CD4-positive, alpha-beta T cell treated with Interleukin-17A for 1 hour (primary cell): ENCODE measurements at regions not wholly inside any gene's neighbourhood (a gene's known extent, or its start where the extent isn't known, plus 50 kb on each side); places are given as distances from the start of the nearest gene placed in this dataset.
A peak's percentile ranks its signal among the peaks of the same experiment; 100 is the strongest.

ENCODE experiments used
- DNase-seq: peaks from one replicate; pipeline ENCODE4 v3.0.0-alpha.2; 2020

DNA sequence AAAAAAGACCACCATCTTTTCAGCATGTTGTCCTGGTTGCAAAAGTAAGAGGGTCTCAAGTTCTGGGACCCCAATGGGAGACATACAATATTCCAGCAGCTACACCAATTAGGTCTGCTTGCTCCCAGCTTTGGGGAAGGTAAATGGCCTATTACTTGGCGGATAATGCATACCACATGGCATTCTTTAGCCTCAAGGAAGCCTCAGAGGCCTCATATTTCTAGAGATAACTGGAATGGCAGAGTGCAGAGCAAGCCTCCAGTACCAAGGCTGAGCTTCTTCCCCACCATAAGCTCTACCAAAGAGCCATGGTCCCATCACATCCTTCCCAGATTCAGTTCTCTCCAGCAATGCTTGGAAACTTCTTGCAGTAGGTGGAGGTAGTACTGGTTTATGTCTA is 493.8 kb downstream of the SHQ1 start:
- no peak for DNase-seq

DNA sequence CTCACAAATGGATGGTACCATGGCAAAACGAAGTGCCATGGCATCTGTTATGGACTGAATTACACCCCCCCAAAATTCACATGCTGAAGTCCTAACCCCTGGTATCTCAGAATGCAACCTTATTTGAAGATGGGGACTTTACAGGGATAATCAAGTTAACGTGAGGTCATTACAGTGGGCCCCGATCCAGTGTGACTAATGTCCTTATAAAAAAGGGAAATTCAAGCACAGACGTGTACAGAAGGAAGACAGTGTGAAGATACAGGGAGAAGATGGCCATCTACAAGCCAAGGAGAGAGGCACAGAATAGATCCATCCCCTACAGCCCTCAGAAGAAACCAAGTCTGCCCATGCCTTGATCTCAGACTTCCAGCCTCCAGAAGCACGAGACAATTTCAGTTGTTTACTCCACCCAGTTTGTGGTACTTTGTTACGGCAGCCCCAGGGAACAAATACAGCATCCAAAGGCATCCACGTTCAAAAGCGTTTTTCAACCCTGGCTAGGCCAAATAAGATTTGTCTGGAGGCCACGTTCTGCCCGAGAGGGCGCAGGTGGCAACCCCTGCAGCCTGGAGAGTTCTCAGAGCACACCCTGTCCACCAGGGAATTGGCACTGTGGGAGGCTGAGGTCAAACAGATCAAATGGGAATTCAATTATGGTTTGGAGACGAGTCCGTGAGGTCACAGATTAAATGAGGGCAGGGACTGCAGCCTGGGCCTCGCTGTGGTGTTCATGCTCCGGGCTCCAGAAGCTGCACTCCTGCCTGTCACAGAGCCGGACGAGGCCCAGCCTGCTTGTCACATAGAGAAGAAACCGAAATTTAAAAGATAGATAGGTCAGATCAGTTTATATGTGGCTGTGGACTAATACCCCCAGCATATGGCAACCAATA is 494.8 kb downstream of the SHQ1 start:
- DNase-seq, result no peak

DNA sequence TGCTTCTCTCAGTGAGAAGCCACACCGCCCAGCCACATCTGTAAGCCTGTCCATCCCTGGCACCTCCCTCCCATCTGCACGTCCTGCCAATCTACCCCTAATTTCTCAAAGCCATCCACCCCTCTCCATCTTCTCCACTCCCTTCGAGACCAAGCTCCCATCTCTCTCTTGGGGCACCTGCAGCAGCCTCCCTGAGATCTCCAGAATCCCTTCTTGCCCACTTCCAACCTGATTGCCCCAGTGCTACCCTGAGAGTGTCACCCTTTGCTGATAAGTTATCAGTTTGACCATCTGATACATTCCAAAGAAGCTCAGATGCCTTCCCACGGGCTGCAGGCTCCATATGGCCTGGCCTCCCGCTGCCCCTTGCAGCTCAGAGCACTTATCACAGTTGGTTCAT is 496.1 kb downstream of the SHQ1 start:
- no peak for DNase-seq

DNA sequence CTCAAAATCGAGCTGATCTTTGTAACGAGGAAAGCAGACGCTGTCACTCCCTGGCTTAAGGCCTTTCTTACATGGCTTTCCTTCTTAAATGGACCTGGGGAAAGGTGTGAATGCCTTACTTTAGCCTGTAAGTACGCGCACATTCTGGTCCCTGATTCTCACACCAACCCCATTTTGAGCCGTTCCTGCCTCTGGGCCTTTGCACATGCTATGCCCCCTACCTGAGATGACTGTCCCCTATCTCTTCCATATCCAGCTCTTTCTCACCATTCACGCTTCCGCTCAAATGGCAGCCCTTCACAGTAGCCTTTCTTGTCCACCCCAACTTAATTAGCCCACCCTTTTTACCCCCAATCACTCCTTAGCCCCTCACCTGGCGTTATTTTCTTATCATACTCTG is 496.7 kb downstream of the SHQ1 start:
- no peak for DNase-seq

DNA sequence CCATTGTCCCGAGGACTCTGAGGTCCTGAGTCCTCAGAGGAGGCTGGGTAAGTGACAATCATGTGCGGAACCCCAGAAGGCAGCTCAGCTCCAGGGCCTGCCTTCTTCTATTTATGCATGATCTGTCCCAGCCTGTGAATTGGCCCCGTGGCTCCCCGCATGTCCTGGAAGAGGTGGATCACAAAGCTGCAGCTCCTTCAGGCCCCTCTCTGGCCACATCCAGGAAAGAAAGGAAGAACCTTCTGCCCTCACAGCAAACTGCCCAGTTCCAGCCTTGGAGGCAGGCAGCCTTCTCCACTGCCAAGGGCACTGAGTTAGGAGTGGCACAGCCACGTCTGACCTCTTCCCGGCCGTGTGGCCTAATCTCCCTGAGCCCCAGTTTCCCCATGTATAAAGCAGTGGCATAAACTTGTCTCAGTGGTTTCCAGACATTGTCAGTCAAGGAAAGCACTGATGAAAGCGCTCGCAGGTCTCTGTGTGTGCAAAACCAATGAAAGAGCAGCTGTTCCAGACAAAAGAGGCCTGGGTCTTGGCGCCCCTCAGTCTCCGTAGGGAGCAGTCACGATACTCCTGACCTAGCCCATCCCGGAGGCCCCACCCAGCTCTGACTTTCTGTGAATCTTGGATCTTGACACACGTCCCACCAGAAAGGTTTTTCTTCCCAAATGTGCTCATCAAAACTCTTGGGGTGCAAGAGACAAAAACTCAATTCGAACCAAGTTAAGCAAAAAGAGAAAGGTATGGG is 497.3 kb downstream of the SHQ1 start:
- DNase-seq, result no peak

DNA sequence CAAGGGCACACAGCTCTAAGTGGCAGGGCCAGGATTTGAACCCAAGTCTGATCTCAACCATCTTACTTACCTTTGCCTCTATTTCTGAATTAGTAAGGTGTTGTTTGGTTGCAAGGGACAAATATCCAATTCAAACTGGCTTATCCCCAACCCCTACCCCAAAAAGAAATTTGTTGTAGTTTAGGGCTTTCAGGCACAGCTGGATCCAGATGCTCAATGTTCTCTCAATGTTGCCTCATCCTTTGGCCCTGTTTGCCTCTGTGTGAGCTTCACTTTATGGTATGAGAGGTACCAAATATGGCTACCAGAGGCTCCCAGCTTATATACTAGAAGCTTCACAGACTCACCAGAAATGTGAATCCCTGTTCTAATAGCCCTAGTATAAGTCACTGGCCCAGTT is 499.9 kb downstream of the SHQ1 start:
- no peak for DNase-seq

DNA sequence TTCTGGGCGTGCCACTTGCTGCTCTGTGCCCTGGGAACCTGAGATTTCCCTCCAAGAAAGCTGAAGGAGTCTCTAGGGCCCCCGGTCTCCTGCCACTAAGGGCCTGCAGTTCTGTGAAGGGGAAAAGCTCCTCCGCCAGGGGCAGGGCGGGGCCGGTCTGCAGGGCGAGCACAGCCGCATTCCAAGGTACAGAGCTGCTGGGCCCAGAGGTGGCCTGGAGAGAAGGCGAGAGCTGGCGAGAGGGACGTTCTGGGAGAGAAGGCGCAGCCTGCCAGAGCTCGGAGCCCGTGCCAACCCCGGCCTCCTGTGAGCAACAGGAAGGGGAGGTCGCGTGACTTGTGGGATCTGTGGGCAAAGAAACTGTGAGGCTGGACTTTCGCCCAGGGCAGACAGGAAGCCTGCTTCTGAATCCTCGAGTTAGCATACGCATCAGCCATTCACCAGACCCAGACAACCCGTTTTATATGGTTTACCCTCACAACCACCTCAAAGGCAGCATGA is 500.4 kb downstream of the SHQ1 start:
- peak; percentile 35 for DNase-seq

DNA sequence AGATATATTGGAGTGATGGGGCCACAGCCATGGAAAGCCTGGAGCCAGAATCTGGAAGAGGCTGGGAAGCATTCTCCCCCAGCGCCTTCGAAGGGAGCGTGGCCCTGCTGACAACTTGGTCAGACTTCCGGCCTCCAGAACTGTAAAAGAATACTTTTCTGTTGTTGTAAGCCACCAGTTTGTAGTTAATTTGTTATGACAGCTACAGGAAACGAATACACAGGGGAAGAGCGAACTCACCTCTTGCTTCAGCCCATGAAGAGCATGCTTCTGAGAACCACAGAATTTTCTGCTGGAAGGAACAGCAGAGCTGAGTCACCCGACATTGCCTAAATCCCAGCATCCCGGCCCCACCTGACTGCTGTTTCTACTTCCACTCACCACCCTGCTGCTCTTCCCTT is 501.7 kb downstream of the SHQ1 start:
- no peak for DNase-seq

DNA sequence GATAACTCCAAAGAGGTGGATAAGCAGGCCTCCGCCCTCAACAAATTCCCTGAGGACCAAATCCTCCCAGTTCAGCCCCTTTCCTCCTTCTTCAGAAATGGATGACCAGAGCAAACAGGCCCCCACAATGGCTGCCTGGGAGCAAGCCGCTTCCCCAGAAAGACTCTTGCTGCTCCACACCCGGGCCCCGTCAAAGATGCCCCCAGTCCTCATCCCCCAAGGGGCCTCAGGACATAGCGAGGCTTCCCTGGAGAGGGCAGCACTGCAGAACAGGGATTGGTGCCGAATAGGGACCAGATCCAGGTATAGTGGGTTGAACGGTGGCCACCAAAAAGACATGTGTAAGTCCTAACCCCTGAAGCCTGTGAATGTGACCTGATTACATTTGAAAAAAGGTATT is 502.3 kb downstream of the SHQ1 start:
- DNase-seq, result no peak

DNA sequence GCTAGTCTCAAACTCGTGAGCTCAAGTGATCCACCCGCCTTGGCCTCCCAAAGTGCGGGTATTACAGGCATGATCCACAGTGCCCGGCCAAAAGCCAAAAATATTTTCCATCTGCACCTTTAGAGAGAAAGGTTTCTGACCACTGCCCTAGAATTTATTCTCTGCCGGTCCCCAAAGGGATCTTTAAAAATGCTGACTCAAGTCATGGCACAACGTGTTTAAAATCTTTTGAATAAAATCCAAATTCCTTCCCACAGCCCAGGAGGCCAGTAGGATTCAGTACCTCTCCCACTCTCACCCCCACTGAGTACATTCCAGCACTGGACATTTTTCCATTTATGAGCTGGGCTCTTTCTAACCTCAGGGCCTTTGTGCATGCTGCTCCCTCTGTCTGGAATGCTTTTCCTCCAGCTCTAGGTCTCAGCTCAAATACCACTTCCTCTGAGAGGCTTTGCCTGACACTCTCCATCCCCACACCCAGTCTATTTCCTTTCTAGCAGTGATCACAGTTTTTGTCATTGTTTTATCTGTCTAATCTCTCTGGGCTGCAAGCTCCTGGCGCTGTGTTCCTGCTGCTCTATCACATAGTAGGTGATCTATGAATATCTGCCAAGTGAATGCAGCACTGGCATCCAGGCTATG is 502.9 kb downstream of the SHQ1 start:
- DNase-seq, result peak; percentile 7

DNA sequence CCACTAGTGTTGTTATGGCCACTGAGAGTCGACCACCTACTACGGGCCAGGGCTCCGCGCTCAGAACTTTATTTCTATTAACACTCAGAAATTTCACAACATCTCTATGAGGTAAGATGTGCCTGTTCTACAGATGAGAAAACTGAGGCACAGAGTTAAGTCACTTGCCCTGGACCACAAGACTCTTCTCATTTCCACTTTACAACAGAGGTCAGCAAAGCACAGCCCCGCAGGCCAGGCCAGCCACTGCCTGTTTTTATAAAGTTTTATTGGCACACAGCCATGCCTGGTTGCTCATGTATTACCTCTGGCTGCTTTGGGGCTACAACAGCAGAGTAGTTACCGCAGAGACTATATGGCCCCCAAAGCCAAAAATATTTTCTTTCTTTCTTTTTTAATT is 503.6 kb downstream of the SHQ1 start:
- no peak for DNase-seq

DNA sequence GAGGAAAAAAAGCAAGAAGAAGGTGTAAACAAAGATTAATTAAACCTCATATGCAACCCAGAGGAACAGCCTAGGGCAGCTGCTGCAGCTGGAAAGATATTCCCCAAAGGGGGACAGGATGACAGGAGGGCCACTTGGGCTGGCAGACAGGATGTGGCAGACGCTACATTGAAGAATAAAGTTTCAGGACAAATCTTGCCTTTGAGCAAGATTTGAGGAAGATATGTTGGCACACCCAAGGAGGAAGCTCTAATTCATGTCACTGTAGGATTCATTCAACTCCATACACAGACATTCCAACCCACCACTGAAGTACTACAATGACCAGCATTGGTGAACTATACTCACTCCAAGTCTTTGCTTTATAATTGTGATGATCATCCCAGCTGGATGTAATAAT is 504.0 kb downstream of the SHQ1 start:
- DNase-seq, result no peak

DNA sequence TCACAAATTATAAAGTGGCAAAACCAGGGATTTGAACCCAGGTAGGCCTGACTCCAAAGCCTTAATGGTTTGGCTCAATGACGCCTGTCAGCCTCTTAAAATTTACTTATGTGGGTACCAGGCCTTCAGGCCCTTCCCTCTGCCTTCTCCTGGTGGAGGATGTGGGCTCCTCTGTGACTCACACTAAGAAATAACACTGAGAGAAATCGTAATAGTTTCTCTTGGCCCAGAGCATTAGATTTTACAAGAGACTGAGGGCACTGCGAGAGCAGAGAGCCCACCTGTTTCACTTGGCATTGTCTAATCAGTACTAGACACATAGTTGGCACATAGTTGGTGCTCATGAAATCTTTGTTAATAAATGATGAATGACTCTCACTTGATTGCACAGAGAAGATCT is 505.2 kb downstream of the SHQ1 start:
- no peak for DNase-seq

DNA sequence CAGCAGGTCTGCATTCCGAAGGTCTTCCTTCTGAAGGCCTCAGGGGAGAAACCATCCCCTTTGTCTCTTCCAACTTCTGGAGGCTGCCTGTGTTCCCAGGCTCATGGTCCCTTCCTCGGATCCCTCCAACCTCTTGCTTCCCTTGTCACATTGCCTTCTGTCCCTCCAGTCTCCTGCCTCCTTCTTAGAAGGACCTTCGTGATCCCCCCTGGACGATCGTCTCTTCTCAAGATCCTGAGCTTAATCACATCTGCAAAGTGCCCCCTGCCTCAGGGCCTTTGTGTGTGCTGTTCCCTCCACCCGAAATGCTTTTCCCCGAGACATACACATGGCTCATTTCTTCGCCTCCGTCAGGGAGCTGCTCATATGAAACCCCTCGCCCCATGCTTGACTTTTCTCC is 505.8 kb downstream of the SHQ1 start:
- DNase-seq, result no peak

DNA sequence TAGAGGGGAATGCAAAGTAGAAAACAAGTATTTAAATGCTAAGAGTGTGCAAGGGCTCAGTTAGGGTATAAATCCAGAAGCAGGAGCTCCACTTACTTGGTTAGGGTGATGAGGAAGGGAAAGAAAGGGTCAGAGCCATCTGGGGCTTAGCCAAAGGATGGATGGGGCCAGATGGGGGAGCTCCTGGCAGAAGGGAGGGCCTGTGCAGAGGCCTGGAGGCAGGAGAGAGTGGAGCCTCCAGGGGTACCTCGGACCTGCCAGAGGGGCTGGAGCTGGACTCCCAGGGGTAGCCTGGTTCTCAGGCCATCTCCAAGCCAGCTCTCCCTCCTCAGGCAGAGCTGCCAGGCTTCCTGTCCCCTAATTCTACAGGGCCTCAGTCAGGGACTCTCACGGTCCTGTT is 506.3 kb downstream of the SHQ1 start:
- DNase-seq, result no peak

DNA sequence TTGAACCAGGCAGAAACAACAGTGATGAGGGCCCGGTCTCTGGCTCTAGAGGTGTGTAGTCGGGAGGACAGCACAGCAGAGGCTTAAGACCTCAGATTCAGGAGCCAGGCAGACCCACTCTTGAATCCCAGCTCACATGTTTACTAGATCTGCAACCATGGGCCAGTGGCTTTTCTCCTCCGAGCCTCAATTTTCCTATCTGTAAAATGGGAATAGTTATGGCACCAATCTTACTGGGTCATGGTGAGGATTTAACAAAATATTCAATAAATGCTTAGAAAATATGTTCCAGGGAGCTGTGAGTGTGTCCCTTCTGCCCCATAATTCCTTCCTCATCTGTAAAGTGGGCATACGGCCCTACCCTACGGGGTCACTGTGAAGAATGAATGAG is 506.9 kb downstream of the SHQ1 start:
- no peak for DNase-seq

DNA sequence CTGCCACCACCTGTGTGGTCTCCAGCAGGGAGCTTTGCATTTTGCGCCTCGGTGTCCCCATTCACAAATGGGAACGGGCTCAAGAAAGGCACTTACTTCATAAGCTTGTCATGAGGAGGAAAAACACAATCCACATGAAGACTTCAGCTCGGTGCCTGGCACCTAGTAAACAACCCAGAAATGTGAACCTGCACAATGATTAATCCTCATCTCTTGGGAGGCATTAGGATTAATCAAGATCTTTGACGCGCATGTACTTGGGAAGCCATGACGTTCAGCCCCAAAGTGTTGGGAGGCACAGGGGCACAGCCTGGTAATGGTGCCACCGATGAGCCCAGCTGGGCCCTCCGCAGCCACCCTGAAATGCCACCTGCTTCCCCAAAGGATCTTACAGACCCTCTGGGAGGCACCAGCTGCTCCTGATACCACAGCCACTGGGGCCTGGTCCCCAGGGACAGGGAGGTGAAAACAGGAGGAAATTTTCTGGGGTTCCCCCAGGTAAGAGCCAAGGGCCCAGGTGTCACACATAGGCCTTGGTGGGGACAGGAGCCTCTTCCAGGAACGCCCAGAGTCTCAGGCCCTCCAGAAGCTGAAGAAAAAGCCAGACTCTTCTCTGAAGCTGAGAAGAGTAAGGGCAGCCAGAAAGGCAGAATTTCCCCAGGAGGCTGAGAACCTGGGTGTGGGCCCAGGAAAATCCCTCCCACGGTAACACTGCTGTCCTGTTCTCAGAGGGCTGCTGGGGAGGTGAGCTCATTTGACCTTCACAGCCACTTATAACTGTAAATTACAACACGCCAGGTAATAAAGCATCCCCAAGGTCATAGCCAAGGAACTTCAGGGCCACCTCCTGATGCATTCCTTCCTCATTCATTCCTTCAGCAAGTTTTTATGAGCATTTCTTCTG is 507.5 kb downstream of the SHQ1 start:
- DNase-seq, result no peak

DNA sequence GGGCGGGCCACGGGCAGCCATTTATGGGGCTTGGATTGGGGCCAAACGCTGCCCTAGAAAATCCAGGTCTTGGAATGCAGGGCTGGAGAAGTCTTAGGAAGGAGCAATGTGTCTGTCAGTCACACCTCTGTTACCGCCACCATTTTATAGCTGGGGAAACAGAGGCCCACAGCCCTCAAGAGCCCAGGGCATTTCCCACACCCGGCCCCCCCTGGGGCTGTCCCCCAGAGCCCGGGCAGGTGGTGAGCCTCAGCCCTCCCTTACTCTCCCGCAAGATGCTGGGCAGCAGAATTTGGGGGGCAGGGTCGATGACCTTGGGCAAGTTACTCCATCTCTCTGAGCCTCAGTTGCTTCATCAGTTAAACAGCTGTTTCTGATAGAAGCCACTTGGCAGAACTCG is 508.2 kb downstream of the SHQ1 start:
- no peak for DNase-seq

DNA sequence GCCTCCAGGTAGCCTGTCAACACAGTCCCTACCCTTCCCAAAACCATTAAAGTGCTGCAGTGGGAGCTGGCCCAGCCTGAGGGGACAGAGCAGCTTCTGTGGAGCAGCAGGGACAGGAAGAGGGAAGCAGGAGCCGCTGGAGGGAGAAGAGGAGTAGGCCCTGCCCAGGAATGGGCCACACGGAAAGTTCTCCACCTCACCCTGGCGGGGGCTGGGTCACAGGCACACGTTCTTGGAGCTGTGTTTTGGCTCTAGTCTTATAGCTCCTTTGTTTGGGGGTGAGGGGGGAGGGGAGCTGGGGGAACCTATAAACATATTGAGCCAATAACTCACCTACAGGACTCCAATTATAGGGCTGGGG is 508.6 kb downstream of the SHQ1 start:
- no peak for DNase-seq

DNA sequence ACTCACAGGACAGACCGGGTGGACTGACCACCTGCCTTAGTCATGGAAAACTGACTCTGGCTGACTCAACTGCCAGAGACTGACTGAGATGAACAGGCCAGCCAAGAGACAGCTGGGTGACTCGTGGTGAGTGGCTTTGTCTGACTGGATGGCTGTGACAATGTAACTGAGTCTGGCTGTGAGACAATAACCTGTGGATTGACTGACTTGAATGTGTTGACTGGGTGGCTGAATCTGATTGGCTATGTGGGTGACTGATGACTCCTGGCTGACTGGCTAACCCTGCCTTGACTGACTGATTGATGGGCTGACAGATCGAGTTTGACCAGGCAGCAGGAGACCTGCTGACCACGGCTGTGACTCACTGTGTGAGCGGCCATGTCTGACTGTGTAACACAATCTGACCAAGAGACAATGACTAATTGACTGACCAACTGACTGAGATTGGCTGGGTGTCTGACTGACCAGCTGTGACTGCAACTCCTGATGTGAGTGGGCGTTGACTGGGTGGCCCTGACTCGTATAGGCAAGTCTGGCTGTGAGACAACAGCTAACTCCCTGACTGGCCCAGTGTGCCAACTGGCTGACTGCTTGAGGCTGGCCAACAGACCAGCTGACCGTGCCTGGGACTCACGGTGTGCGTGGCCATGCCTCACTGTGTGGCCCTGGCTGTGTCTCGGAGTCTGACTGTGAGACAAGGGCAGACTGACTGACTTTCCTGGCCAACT is 509.1 kb downstream of the SHQ1 start:
- DNase-seq, result no peak

DNA sequence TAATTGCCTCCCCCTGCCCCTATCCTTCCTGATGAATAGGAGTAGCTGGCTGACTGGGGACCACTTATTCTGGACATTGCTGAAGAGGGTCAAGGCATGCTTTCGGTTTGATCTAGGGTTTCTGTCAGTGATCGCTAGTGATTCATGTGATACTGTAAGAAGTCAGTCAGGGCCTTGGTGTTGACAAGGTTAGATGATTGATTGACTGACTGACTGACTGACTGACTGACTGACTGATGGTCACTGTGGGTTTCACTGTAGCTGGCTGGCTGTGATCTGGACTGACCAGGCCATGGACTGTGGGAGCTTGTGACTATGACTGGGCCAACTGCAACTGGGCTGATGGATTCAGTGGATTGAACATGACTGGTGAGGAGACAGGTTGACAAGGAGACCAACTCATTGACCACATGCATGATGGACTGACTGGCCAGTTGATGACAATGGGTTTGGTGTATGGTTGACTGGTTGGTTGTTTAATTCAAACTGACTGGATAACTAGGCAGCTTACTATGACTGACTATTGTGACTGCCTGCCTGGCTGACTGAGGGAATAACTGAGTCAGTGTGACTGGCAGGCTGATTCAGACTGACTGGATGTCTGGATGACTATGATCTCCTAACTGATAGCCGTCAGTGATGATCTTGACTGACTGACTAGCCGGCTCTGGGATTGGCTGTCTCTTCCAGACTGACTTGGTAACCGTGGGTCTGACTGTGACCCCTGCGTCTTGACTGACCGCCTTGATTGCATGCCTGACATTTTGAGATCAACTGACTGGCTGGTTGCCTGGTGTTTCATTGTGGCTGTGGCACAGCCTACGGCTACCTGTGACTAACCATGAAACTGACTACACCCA is 509.9 kb downstream of the SHQ1 start:
- DNase-seq, result no peak
